LHCN-M2 (cell line): ENCODE measurements at regions not wholly inside any gene's neighbourhood (a gene's known extent, or its start where the extent isn't known, plus 50 kb on each side); places are given as distances from the start of the nearest gene placed in this dataset.
"Not testable (repeated sequence)": the region's sequence is repeated elsewhere in the genome, so short reads cannot be mapped to it uniquely, and the experiment has no call there.

ENCODE experiments used
- DNase-seq: peaks from one replicate; pipeline ENCODE4 v3.0.0-alpha.2; 2012; ENCODE audit warnings: low read depth

- not testable (repeated sequence) for DNase-seq
These were observed 101.6 kb upstream of the PZP start for GRCh38 chr12:9309749-9310148.

- DNase-seq = not testable (repeated sequence)
These were observed 100.5 kb upstream of the PZP start for GRCh38 chr12:9308745-9309144.

- not testable (repeated sequence) for DNase-seq
These were observed 100.0 kb upstream of the PZP start for GRCh38 chr12:9308163-9308562.

GRCh38 chr12:9307255-9307654, 99.1 kb upstream of the PZP start:
- not testable (repeated sequence) for DNase-seq

- not testable (repeated sequence) for DNase-seq
These were observed 97.8 kb upstream of the PZP start for GRCh38 chr12:9306004-9306403.

GRCh38 chr12:9304540-9304939, 96.3 kb upstream of the PZP start:
- not testable (repeated sequence) for DNase-seq

GRCh38 chr12:9295872-9296271, 87.7 kb upstream of the PZP start:
- not testable (repeated sequence) for DNase-seq

GRCh38 chr12:9294072-9294620, 86.0 kb upstream of the PZP start:
- DNase-seq = not testable (repeated sequence)

GRCh38 chr12:9293391-9293790, 85.2 kb upstream of the PZP start:
- not testable (repeated sequence) for DNase-seq

- DNase-seq = not testable (repeated sequence)
These were observed 81.8 kb upstream of the PZP start for GRCh38 chr12:9289984-9290383.

GRCh38 chr12:9284724-9285123, 76.5 kb upstream of the PZP start:
- not testable (repeated sequence) for DNase-seq

GRCh38 chr12:9284197-9284596, 76.0 kb upstream of the PZP start:
- not testable (repeated sequence) for DNase-seq

GRCh38 chr12:9283346-9284095, 75.3 kb upstream of the PZP start:
- peak; percentile 41 for DNase-seq

- no peak for DNase-seq
These were observed 68.8 kb upstream of the PZP start for GRCh38 chr12:9276990-9277389.

GRCh38 chr12:9273276-9273675, 65.1 kb upstream of the PZP start:
- DNase-seq = peak; percentile 34

GRCh38 chr12:9271875-9272274, 63.7 kb upstream of the PZP start:
- no peak for DNase-seq

GRCh38 chr12:9264546-9264945, 56.4 kb upstream of the PZP start:
- no peak for DNase-seq

GRCh38 chr12:9260931-9261330, 52.7 kb upstream of the PZP start:
- DNase-seq = no peak

- no peak for DNase-seq
These were observed 50.5 kb upstream of the PZP start for GRCh38 chr12:9258676-9259075.
